GM06990 (cell line): ENCODE measurements at regions not wholly inside any gene's neighbourhood (a gene's known extent, or its start where the extent isn't known, plus 50 kb on each side); places are given as distances from the start of the nearest gene placed in this dataset.

ENCODE experiments used
- DNase-seq: peaks from one replicate; pipeline ENCODE4 v3.0.0-alpha.2; 2011; ENCODE audit not compliant: insufficient read length; ENCODE audit errors: extremely low read depth
- H3K27me3 ChIP-seq: replicated peaks from 2 replicates; pipeline ENCODE4 v1.6.0; 2011; ENCODE audit warnings: low read length; ENCODE audit not compliant: control insufficient read depth, insufficient read depth
- H3K36me3 ChIP-seq: 2 replicates; pipeline ENCODE4 v1.5.1; 2011; ENCODE audit warnings: low read length; ENCODE audit not compliant: control insufficient read depth, insufficient read depth
- H3K4me3 ChIP-seq: replicated peaks from 2 replicates; pipeline ENCODE4 v1.5.1; 2011; ENCODE audit warnings: low read depth, mild to moderate bottlenecking, control low read depth, low read length
- CTCF ChIP-seq: IDR thresholded peaks from 2 replicates; pipeline ENCODE4 v1.5.1; 2011; ENCODE audit warnings: low read length, control low read depth, mild to moderate bottlenecking, inconsistent platforms; ENCODE audit not compliant: insufficient read depth, poor library complexity, severe bottlenecking

DNA sequence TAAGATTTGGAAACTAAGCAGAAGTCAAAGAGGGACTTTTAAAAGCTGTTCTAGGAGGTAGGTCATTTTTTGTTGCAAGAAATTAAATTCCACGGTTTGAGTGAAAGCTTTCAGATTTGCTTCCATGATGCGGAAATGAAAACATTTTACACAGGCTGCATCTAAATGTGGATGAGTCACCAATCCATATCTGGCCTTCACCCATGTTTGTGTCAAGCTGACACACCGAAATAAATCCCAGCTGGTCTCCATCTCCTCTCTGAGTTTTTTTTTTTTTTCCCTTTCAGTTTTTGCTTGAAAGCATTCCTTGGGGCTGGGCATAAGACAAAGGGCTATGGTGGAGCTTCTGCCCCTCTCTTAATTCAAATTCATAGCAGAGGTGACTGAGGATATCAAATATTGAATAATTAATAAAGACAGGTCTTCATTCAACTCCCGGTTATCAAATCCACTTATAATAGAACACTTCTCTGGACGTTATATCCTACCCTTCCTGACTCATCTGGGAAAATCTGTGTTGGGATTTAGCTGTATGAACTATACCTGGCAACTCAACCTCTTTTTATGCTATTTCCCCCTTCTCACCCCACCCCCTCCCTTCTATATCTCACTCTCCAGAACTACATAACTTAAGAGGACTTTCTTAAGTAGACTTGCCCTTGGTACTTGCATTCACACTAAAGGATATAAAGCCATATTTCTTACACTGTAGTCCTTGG, 558.3 kb upstream of the GCFC2 start:
- DNase-seq = no peak
- no peak overlapping the region for H3K4me3 ChIP-seq
- H3K36me3 ChIP-seq = no peaks in the 10 kb centered on the region
- TF ChIP-seq CTCF = no peak
- no peaks in the 10 kb centered on the region for H3K27me3 ChIP-seq

- Histone ChIP-seq H3K36me3 (no peaks in the 10 kb centered on the region), H3K4me3 (no peak overlapping the region), H3K27me3 (no peaks in the 10 kb centered on the region)
- TF ChIP-seq CTCF = no peak
- no peak for DNase-seq
These were observed 557.8 kb upstream of the GCFC2 start for GRCh38 chr2:76268484-76268883.

- no peak for DNase-seq
- Histone ChIP-seq H3K4me3 (no peak overlapping the region), H3K27me3 (no peaks in the 10 kb centered on the region), H3K36me3 (no peaks in the 10 kb centered on the region)
- no peak for TF ChIP-seq CTCF
These were observed 547.1 kb upstream of the GCFC2 start for GRCh38 chr2:76257802-76258201.

GRCh38 chr2:76256458-76257088, 545.9 kb upstream of the GCFC2 start:
- no peak for DNase-seq
- H3K4me3 ChIP-seq = no peak overlapping the region
- no peaks in the 10 kb centered on the region for H3K36me3 ChIP-seq
- no peaks in the 10 kb centered on the region for H3K27me3 ChIP-seq
- no peak for TF ChIP-seq CTCF

DNA sequence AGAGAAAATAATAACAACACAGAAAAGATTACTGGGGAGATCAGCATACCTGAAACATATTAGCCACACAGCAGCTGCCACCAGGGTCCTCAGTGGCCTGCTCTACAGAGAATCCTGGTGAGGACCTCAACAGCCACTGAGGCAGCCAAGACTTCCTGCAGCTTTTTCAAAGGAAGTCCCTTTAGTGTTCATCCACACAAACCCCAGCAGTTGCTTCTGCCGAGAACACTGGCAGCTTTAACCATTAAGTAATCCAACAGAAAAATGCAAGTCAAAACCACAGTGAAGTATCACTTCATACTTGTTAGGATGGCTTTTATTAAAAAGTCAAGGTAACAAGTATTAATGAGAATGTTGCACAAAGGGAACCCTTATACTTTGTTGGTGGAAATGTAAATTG, 542.0 kb upstream of the GCFC2 start:
- no peaks in the 10 kb centered on the region for H3K36me3 ChIP-seq
- H3K4me3 ChIP-seq = no peak overlapping the region
- no peak for TF ChIP-seq CTCF
- H3K27me3 ChIP-seq = no peaks in the 10 kb centered on the region
- no peak for DNase-seq
